ENCODE measurements at regions not wholly inside any gene's neighbourhood (a gene's known extent, or its start where the extent isn't known, plus 50 kb on each side); places are given as distances from the start of the nearest gene placed in this dataset.

DNA sequence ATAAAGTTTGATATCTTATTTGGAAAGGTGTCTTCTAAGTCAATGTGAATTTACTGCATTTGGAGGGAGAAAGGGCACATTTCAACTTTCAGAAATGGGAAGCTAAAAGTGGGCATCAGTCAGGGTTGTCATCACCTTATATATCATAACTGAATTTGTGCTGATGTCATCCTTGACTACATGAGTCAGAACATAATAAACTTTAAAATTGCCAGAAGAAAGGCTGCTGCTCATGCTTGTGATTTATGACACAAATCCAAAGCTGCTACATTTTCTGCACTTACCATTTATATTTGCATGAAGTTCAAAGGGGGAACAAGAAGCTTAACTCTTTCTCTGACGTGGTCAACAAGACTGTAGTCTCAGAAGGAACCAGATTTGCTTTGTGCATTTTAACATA lies 196.6 kb downstream of the UTP18 start (continued):
- TF ChIP-seq, protein P1, sequence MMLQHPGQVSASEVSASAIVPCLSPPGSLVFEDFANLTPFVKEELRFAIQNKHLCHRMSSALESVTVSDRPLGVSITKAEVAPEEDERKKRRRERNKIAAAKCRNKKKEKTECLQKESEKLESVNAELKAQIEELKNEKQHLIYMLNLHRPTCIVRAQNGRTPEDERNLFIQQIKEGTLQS (IDR thresholded peaks at IDR 0.05), result peak; percentile 76
- TF ChIP-seq, protein P1 (CRISPR knock-in tag; conservative IDR thresholded peaks at IDR 0.05), result no peak
- TF ChIP-seq ATF1 (CRISPR knock-in tag; IDR thresholded peaks at IDR 0.05), result no peak
- peak; percentile 35; the same call in 1 of the 2 replicates for TF ChIP-seq ATF1 (tag; IDR thresholded peaks at IDR 0.05)
- TF ChIP-seq ZNF780A (CRISPR knock-in tag; IDR thresholded peaks at IDR 0.05), result no peak
- TF ChIP-seq, protein P2, sequence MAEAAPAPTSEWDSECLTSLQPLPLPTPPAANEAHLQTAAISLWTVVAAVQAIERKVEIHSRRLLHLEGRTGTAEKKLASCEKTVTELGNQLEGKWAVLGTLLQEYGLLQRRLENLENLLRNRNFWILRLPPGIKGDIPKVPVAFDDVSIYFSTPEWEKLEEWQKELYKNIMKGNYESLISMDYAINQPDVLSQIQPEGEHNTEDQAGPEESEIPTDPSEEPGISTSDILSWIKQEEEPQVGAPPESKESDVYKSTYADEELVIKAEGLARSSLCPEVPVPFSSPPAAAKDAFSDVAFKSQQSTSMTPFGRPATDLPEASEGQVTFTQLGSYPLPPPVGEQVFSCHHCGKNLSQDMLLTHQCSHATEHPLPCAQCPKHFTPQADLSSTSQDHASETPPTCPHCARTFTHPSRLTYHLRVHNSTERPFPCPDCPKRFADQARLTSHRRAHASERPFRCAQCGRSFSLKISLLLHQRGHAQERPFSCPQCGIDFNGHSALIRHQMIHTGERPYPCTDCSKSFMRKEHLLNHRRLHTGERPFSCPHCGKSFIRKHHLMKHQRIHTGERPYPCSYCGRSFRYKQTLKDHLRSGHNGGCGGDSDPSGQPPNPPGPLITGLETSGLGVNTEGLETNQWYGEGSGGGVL (CRISPR knock-in tag; IDR thresholded peaks at IDR 0.05), result no peak
- TF ChIP-seq ZNF583 (CRISPR knock-in tag; IDR thresholded peaks at IDR 0.05), result no peak
- no peak for TF ChIP-seq ZNF77 (CRISPR knock-in tag; IDR thresholded peaks at IDR 0.05)
- no peak for TF ChIP-seq SMAD2 (IDR thresholded peaks at IDR 0.05; ENCODE audit: low read depth, low read length)
- no peak for TF ChIP-seq ZNF699 (CRISPR knock-in tag; IDR thresholded peaks at IDR 0.05; ENCODE audit: insufficient replicate concordance)
- TF ChIP-seq MAFG (tag; conservative IDR thresholded peaks at IDR 0.05), result peak; percentile 81
- no peak for TF ChIP-seq NELFE (IDR thresholded peaks at IDR 0.05; ENCODE audit: insufficient read depth, insufficient read length)
- TF ChIP-seq ATF7 (IDR thresholded peaks at IDR 0.05), result peak; percentile 49; the same call in 1 of the 2 replicates
- TF ChIP-seq, protein P3, sequence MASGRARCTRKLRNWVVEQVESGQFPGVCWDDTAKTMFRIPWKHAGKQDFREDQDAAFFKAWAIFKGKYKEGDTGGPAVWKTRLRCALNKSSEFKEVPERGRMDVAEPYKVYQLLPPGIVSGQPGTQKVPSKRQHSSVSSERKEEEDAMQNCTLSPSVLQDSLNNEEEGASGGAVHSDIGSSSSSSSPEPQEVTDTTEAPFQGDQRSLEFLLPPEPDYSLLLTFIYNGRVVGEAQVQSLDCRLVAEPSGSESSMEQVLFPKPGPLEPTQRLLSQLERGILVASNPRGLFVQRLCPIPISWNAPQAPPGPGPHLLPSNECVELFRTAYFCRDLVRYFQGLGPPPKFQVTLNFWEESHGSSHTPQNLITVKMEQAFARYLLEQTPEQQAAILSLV (tag; IDR thresholded peaks at IDR 0.05), result no peak
- peak; percentile 58; the same call in 1 of the 2 replicates for TF ChIP-seq MAFF (IDR thresholded peaks at IDR 0.05; ENCODE audit: low read length)
- TF ChIP-seq MAFK (IDR thresholded peaks at IDR 0.05; ENCODE audit: low read length), result peak; percentile 52; the same call in 1 of the 2 replicates
- TF ChIP-seq, protein P4, sequence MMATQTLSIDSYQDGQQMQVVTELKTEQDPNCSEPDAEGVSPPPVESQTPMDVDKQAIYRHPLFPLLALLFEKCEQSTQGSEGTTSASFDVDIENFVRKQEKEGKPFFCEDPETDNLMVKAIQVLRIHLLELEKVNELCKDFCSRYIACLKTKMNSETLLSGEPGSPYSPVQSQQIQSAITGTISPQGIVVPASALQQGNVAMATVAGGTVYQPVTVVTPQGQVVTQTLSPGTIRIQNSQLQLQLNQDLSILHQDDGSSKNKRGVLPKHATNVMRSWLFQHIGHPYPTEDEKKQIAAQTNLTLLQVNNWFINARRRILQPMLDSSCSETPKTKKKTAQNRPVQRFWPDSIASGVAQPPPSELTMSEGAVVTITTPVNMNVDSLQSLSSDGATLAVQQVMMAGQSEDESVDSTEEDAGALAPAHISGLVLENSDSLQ (IDR thresholded peaks at IDR 0.05), result peak; percentile 75
- no peak for TF ChIP-seq ZNF76 (CRISPR knock-in tag; IDR thresholded peaks at IDR 0.05; ENCODE audit: borderline replicate concordance)
- no peak for TF ChIP-seq ZNF3 (CRISPR knock-in tag; IDR thresholded peaks at IDR 0.05)
- TF ChIP-seq JUND (IDR thresholded peaks at IDR 0.05; ENCODE audit: borderline replicate concordance, low read depth, low read length), result peak; percentile 37; the same call in 1 of the 2 replicates
- TF ChIP-seq JUND (tag; IDR thresholded peaks at IDR 0.05; ENCODE audit: borderline replicate concordance, low read depth, low read length), result peak; percentile 89
- TF ChIP-seq CBFA2T3 (IDR thresholded peaks at IDR 0.05), result no peak
- no peak for TF ChIP-seq BRF1 (IDR thresholded peaks at IDR 0.05; ENCODE audit: borderline replicate concordance, extremely low read depth, insufficient read length)
- TF ChIP-seq ZNF134 (CRISPR knock-in tag; conservative IDR thresholded peaks at IDR 0.05), result no peak
- TF ChIP-seq, protein P5, sequence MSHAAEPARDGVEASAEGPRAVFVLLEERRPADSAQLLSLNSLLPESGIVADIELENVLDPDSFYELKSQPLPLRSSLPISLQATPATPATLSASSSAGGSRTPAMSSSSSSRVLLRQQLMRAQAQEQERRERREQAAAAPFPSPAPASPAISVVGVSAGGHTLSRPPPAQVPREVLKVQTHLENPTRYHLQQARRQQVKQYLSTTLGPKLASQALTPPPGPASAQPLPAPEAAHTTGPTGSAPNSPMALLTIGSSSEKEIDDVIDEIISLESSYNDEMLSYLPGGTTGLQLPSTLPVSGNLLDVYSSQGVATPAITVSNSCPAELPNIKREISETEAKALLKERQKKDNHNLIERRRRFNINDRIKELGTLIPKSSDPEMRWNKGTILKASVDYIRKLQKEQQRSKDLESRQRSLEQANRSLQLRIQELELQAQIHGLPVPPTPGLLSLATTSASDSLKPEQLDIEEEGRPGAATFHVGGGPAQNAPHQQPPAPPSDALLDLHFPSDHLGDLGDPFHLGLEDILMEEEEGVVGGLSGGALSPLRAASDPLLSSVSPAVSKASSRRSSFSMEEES (CRISPR knock-in tag; IDR thresholded peaks at IDR 0.05), result no peak
